HL-60 (cell line): ENCODE measurements at regions not wholly inside any gene's neighbourhood (a gene's known extent, or its start where the extent isn't known, plus 50 kb on each side); places are given as distances from the start of the nearest gene placed in this dataset.

Source experiments
- DNase-seq, 2 experiments: peaks; one replicate each; pipeline ENCODE4 v3.0.0-alpha.2; 2010 to 2020; ENCODE audit warnings: low read depth in 1 of 2, low spot score in 1 of 2
- H3K27ac ChIP-seq: fragments of 250-450 bp; sonication (Bioruptor Pico); replicated peaks from 2 replicates; pipeline ENCODE4 v1.5.1; 2020; ENCODE audit warnings: mild to moderate bottlenecking, moderate library complexity
- H3K27me3 ChIP-seq: fragments of 250-450 bp; sonication (Bioruptor Pico); 2 replicates; pipeline ENCODE4 v1.5.1; 2021; ENCODE audit warnings: mild to moderate bottlenecking, moderate library complexity; ENCODE audit not compliant: insufficient read depth, poor library complexity, severe bottlenecking
- H3K4me3 ChIP-seq: replicated peaks from 2 replicates; pipeline ENCODE4 v1.5.1; 2011; ENCODE audit warnings: mild to moderate bottlenecking, control low read depth, low read length; ENCODE audit not compliant: insufficient read depth
- GABPA ChIP-seq: IDR thresholded peaks from 2 replicates; pipeline ENCODE4 v1.6.1; 2012; ENCODE audit warnings: low read depth
- POLR2AphosphoS5 ChIP-seq: IDR thresholded peaks from 2 replicates; pipeline ENCODE4 v1.6.1; 2012; ENCODE audit warnings: low read depth
- SPI1 ChIP-seq: IDR thresholded peaks from 2 replicates; pipeline ENCODE4 v1.6.1; 2012; ENCODE audit warnings: low read depth, mild to moderate bottlenecking, borderline replicate concordance
- TF ChIP-seq, protein P1 (sequence below): IDR thresholded peaks from 2 replicates; pipeline ENCODE4 v1.6.1; 2012; ENCODE audit warnings: low read depth; ENCODE audit not compliant: insufficient replicate concordance
- TF ChIP-seq, protein P2 (sequence below): IDR thresholded peaks from one replicate; pipeline ENCODE4 v1.5.1; 2011; ENCODE audit warnings: low read length, control low read depth, inconsistent platforms; ENCODE audit not compliant: insufficient read depth

DNA sequence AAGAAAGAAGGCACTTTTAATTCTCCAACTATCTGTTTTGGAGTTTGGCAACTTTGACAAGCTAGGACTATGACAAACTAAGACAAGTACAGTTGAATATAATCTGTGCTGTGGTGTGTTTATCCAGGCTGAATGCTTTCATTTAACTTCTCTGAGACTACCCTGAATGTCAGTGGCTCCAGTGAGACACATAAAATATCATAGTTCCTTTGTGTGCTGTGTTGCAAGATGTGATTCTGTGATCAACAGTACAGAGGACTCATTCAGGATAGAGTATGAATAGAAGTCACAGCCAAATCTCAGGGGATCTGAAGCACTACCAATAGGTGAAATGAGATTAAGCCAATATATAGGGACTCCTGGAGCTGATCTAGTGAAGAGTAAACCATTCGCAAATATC, 876.9 kb upstream of the FBXO33 start:
- Histone ChIP-seq H3K27me3 (no peaks in the 10 kb centered on the region), H3K4me3 (no peak overlapping the region), H3K27ac (no peak overlapping the region)
- TF ChIP-seq SPI1: no peak
- TF ChIP-seq GABPA: no peak
- DNase-seq: no peak

DNA sequence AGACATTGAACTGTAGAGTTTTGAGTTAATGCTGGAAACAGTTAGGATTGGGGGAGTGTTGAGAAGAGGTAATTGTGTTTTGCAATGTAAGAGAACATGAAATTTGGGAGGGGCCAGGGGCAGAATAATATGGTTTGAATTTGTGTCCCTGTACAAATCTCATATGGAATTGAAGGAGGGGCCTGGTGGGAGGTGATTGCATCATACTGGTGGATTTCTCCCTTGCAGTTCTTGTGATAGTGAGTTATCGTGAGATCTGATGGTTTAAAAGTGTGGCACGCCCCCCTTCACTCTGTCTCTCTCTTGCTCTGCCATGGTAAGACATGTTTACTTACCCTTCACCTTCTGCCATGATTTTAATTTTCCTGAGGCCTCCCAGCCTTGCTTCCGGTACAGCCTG, 876.0 kb upstream of the FBXO33 start:
- no peak for DNase-seq
- TF ChIP-seq SPI1 (no peak), POLR2AphosphoS5 (no peak), GABPA (no peak)
- TF ChIP-seq, protein P1, sequence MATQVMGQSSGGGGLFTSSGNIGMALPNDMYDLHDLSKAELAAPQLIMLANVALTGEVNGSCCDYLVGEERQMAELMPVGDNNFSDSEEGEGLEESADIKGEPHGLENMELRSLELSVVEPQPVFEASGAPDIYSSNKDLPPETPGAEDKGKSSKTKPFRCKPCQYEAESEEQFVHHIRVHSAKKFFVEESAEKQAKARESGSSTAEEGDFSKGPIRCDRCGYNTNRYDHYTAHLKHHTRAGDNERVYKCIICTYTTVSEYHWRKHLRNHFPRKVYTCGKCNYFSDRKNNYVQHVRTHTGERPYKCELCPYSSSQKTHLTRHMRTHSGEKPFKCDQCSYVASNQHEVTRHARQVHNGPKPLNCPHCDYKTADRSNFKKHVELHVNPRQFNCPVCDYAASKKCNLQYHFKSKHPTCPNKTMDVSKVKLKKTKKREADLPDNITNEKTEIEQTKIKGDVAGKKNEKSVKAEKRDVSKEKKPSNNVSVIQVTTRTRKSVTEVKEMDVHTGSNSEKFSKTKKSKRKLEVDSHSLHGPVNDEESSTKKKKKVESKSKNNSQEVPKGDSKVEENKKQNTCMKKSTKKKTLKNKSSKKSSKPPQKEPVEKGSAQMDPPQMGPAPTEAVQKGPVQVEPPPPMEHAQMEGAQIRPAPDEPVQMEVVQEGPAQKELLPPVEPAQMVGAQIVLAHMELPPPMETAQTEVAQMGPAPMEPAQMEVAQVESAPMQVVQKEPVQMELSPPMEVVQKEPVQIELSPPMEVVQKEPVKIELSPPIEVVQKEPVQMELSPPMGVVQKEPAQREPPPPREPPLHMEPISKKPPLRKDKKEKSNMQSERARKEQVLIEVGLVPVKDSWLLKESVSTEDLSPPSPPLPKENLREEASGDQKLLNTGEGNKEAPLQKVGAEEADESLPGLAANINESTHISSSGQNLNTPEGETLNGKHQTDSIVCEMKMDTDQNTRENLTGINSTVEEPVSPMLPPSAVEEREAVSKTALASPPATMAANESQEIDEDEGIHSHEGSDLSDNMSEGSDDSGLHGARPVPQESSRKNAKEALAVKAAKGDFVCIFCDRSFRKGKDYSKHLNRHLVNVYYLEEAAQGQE: no peak
- TF ChIP-seq, protein P2, sequence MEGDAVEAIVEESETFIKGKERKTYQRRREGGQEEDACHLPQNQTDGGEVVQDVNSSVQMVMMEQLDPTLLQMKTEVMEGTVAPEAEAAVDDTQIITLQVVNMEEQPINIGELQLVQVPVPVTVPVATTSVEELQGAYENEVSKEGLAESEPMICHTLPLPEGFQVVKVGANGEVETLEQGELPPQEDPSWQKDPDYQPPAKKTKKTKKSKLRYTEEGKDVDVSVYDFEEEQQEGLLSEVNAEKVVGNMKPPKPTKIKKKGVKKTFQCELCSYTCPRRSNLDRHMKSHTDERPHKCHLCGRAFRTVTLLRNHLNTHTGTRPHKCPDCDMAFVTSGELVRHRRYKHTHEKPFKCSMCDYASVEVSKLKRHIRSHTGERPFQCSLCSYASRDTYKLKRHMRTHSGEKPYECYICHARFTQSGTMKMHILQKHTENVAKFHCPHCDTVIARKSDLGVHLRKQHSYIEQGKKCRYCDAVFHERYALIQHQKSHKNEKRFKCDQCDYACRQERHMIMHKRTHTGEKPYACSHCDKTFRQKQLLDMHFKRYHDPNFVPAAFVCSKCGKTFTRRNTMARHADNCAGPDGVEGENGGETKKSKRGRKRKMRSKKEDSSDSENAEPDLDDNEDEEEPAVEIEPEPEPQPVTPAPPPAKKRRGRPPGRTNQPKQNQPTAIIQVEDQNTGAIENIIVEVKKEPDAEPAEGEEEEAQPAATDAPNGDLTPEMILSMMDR: no peak
- H3K27ac ChIP-seq: no peak overlapping the region
- no peaks in the 10 kb centered on the region for H3K27me3 ChIP-seq
- H3K4me3 ChIP-seq: no peak overlapping the region

DNA sequence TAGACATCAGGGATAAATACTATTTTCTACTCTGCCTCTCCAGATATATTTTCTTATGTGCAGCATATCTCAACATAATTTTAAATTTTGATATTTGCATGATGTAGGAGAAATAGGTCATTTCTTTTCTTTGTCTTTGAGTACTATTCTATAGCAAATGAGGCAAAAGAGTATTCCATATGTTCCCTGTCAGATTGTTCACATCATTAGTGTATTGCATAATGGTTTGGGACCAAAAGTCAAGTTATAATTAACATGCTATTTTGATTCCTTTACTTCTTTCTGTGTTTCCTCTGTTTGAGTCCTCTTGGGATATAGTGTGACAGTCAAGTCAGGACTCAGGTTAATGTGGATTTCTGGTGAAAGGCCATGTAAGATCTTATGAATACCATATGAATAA, 864.6 kb upstream of the FBXO33 start:
- no peak for DNase-seq
- H3K27me3 ChIP-seq: no peaks in the 10 kb centered on the region
- no peak overlapping the region for H3K4me3 ChIP-seq
- no peak overlapping the region for H3K27ac ChIP-seq
- TF ChIP-seq, protein P2: no peak
- TF ChIP-seq, protein P1: no peak
- TF ChIP-seq SPI1 (no peak), GABPA (no peak), POLR2AphosphoS5 (no peak)

DNA sequence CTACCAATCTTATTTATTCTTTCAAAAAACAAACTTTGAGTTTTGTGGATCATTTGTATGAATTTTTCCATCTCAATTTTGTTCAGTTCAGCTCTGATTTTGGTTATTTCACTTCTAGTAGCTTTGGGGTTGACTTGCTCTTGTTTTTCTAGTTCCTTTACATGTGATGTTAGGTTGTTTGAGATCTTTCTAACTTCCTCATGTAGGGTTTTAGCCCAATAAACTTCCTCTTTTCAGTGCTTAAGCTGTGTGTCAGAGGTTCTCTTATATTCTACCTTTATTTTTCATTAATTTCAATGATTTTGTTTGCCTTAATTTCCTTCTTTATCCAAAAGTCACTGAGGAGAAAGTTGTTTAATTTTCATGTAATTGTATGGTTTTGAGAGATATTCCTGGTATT, 860.4 kb upstream of the FBXO33 start:
- TF ChIP-seq, protein P2: no peak
- no peak overlapping the region for H3K27ac ChIP-seq
- DNase-seq: peak in 1 of 2 experiments; percentile 13
- H3K4me3 ChIP-seq: no peak overlapping the region
- no peaks in the 10 kb centered on the region for H3K27me3 ChIP-seq
